ENCODE measurements at regions not wholly inside any gene's neighbourhood (a gene's known extent, or its start where the extent isn't known, plus 50 kb on each side); places are given as distances from the start of the nearest gene placed in this dataset.

DNA sequence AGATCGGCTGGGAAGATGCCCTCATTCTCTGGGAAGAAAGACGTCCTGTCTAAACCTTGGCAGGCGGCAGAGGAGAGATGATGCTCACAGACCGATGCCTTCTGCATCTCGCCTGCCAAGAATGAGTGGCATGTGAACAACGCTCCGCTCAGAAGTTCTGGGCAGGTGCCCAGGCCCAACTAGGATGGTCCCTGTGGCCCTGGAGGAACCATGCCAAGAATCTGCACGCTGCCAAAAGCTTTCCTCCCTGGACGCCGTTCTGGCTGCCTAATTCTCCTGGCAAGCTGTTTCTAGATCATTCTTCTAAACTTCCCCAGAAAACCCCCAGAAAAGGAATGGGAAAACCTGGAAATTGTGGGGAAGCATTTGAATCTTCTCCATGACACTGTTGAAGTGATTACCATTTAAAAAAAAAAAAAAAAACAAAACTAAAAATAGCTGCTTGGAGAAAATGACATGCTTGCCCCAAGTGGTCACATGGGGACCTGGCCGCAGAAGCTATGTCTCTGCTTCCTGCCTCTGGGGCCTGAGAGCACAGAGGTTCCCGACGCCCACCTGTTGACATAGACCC lies 440.9 kb downstream of the PRDM2 start:
- Histone ChIP-seq H4K20me1 (ENCODE audit: control insufficient read depth, insufficient read depth, low read length, poor library complexity, severe bottlenecking) (no peaks in the 10 kb centered on the region), H3K79me2 (ENCODE audit: control insufficient read depth, insufficient read depth, low read length) (no peaks in the 10 kb centered on the region), H3K36me3 (replicated peaks in 1 of 2; ENCODE audit: control extremely low read depth in 1 of 2, control insufficient read depth in 1 of 2, extremely low read depth in 1 of 2, insufficient read depth in 2 of 2, low read length in 1 of 2) (no peaks in the 10 kb centered on the region), H3K27ac (ENCODE audit: low read length in 2 of 2) (no peak overlapping the region), H3K4me1 (ENCODE audit: control insufficient read depth in 2 of 2, insufficient read depth in 2 of 2, low read length in 2 of 2) (no peaks in the 10 kb centered on the region), H2AFZ (ENCODE audit: insufficient read depth, low read depth, low read length, poor library complexity, severe bottlenecking) (no peak overlapping the region), H3K27me3 (replicated peaks in 1 of 4; ENCODE audit: control extremely low read depth in 1 of 4, control insufficient read depth in 3 of 4, insufficient read depth in 4 of 4, low read length in 3 of 4) (peaks cover 0 to 2% (median 0%) of the 10 kb centered on the region in 4 experiments), H3K4me2 (replicated peaks; ENCODE audit: low read depth, low read length, poor library complexity, severe bottlenecking) (no peak overlapping the region), H3K9ac (ENCODE audit: low read length) (no peak overlapping the region), H3K4me3 (ENCODE audit: control extremely low read depth in 1 of 5, extremely low read depth in 1 of 5, insufficient read depth in 1 of 5, low read depth in 2 of 5, low read length in 4 of 5) (no peak overlapping the region), H3K9me3 (ENCODE audit: control extremely low read depth in 1 of 3, control insufficient read depth in 2 of 3, insufficient read depth in 1 of 3, low read length in 2 of 3) (no peaks in the 10 kb centered on the region)
- no peak for ATAC-seq (ENCODE audit: low read depth)
- no peak for TF ChIP-seq EZH2 (IDR thresholded peaks at IDR 0.05; ENCODE audit: borderline replicate concordance, insufficient read depth, low read depth, low read length, poor library complexity, severe bottlenecking)
- TF ChIP-seq CTCF (IDR thresholded peaks at IDR 0.05): no peak
- Mint-ChIP-seq H3K27ac (no peak overlapping the region), H3K4me3 (no peak overlapping the region), H3K27me3 (peaks cover 4% of the 10 kb centered on the region), H3K9me3 (ENCODE audit: insufficient read depth) (no peaks in the 10 kb centered on the region), H3K4me1 (no peaks in the 10 kb centered on the region)
- 95% methylated on average over 8 of the region's 13 CpGs for WGBS (ENCODE audit: insufficient coverage)
- DNase-seq: no peak
- intact Hi-C loops (cut with micrococcal nuclease): no loop called here
- CTCF ChIA-PET: no interaction called here
- POLR2A ChIA-PET: no interaction called here

- H3K4me1 ChIP-seq (ENCODE audit: control insufficient read depth in 2 of 2, insufficient read depth in 2 of 2, low read length in 2 of 2): no peaks in the 10 kb centered on the region
- no peak overlapping the region for H2AFZ ChIP-seq (ENCODE audit: insufficient read depth, low read depth, low read length, poor library complexity, severe bottlenecking)
- no peak overlapping the region for H3K9ac ChIP-seq (ENCODE audit: low read length)
- Mint-ChIP-seq H3K4me1 (no peaks in the 10 kb centered on the region), H3K27ac (no peak overlapping the region), H3K4me3 (no peak overlapping the region), H3K27me3 (peaks cover 4% of the 10 kb centered on the region), H3K9me3 (ENCODE audit: insufficient read depth) (no peaks in the 10 kb centered on the region)
- H3K27me3 ChIP-seq (replicated peaks in 1 of 4; ENCODE audit: control extremely low read depth in 1 of 4, control insufficient read depth in 3 of 4, insufficient read depth in 4 of 4, low read length in 3 of 4): peaks cover 0 to 2% (median 0%) of the 10 kb centered on the region in 4 experiments
- no peaks in the 10 kb centered on the region for H4K20me1 ChIP-seq (ENCODE audit: control insufficient read depth, insufficient read depth, low read length, poor library complexity, severe bottlenecking)
- ChIA-PET CTCF (no interaction called here), POLR2A (no interaction called here)
- intact Hi-C loops (cut with micrococcal nuclease): no loop called here
- ATAC-seq (ENCODE audit: low read depth) (no peak), DNase-seq (no peak)
- H3K27ac ChIP-seq (ENCODE audit: low read length in 2 of 2): no peak overlapping the region
- H3K9me3 ChIP-seq (ENCODE audit: control extremely low read depth in 1 of 3, control insufficient read depth in 2 of 3, insufficient read depth in 1 of 3, low read length in 2 of 3): no peaks in the 10 kb centered on the region
- no peak overlapping the region for H3K4me3 ChIP-seq (ENCODE audit: control extremely low read depth in 1 of 5, extremely low read depth in 1 of 5, insufficient read depth in 1 of 5, low read depth in 2 of 5, low read length in 4 of 5)
- no peaks in the 10 kb centered on the region for H3K79me2 ChIP-seq (ENCODE audit: control insufficient read depth, insufficient read depth, low read length)
- no peak overlapping the region for H3K4me2 ChIP-seq (replicated peaks; ENCODE audit: low read depth, low read length, poor library complexity, severe bottlenecking)
- 86% methylated on average over 5 of the region's 6 CpGs for WGBS (ENCODE audit: insufficient coverage)
- TF ChIP-seq CTCF (IDR thresholded peaks at IDR 0.05): no peak
- TF ChIP-seq EZH2 (IDR thresholded peaks at IDR 0.05; ENCODE audit: borderline replicate concordance, insufficient read depth, low read depth, low read length, poor library complexity, severe bottlenecking): no peak
- no peaks in the 10 kb centered on the region for H3K36me3 ChIP-seq (replicated peaks in 1 of 2; ENCODE audit: control extremely low read depth in 1 of 2, control insufficient read depth in 1 of 2, extremely low read depth in 1 of 2, insufficient read depth in 2 of 2, low read length in 1 of 2)
Observed at GRCh38 chr1:14141656-14142055, 441.7 kb downstream of the PRDM2 start.

Data from B cell (primary cell).